GM19372 (cell line): ENCODE measurements at regions not wholly inside any gene's neighbourhood (a gene's known extent, or its start where the extent isn't known, plus 50 kb on each side); places are given as distances from the start of the nearest gene placed in this dataset.

ENCODE experiments used
- ATAC-seq: cut with Tn5 transposase; IDR thresholded peaks from one replicate; pipeline ENCODE4 v1.9.1; 2021; ENCODE audit warnings: mild to moderate bottlenecking, low read depth, moderate library complexity; ENCODE audit not compliant: unreplicated experiment

- ATAC-seq = no peak
Observed at GRCh38 chr15:98403569-98403968, 244.8 kb upstream of the IGF1R start.

GRCh38 chr15:98405013-98405412 is 243.3 kb upstream of the IGF1R start:
- ATAC-seq = no peak

GRCh38 chr15:98408231-98408630 is 240.1 kb upstream of the IGF1R start:
- ATAC-seq = no peak

- no peak for ATAC-seq
Observed at GRCh38 chr15:98410328-98410727, 238.0 kb upstream of the IGF1R start.

- no peak for ATAC-seq
Observed at GRCh38 chr15:98412852-98413251, 235.5 kb upstream of the IGF1R start.

- no peak for ATAC-seq
Observed at GRCh38 chr15:98413933-98414546, 234.3 kb upstream of the IGF1R start.

GRCh38 chr15:98416222-98416855 is 232.0 kb upstream of the IGF1R start:
- no peak for ATAC-seq

GRCh38 chr15:98417346-98417745 is 231.0 kb upstream of the IGF1R start:
- no peak for ATAC-seq

- ATAC-seq = no peak
Observed at GRCh38 chr15:98418122-98418521, 230.2 kb upstream of the IGF1R start.

GRCh38 chr15:98419173-98419780 is 229.1 kb upstream of the IGF1R start:
- no peak for ATAC-seq

GRCh38 chr15:98420837-98421236 is 227.5 kb upstream of the IGF1R start:
- no peak for ATAC-seq

- peak; percentile 75 for ATAC-seq
Observed at GRCh38 chr15:98421419-98422129, 226.8 kb upstream of the IGF1R start.

GRCh38 chr15:98422130-98422478 is 226.2 kb upstream of the IGF1R start:
- ATAC-seq = peak; percentile 9

GRCh38 chr15:98425173-98425572 is 223.2 kb upstream of the IGF1R start:
- no peak for ATAC-seq

- no peak for ATAC-seq
Observed at GRCh38 chr15:98427321-98427720, 221.0 kb upstream of the IGF1R start.

- peak; percentile 96 for ATAC-seq
Observed at GRCh38 chr15:98428253-98428989, 219.9 kb upstream of the IGF1R start.

GRCh38 chr15:98431171-98431570 is 217.2 kb upstream of the IGF1R start:
- no peak for ATAC-seq

GRCh38 chr15:98433346-98433745 is 215.0 kb upstream of the IGF1R start:
- ATAC-seq = no peak

GRCh38 chr15:98433856-98434255 is 214.5 kb upstream of the IGF1R start:
- no peak for ATAC-seq

GRCh38 chr15:98437752-98438151 is 210.6 kb upstream of the IGF1R start:
- ATAC-seq = no peak

- ATAC-seq = no peak
Observed at GRCh38 chr15:98438326-98438725, 210.0 kb upstream of the IGF1R start.
